Islet of Langerhans (tissue), 1 donor: ENCODE measurements at regions not wholly inside any gene's neighbourhood (a gene's known extent, or its start where the extent isn't known, plus 50 kb on each side); places are given as distances from the start of the nearest gene placed in this dataset.

Experiments used
- FAIRE-seq: peaks from one replicate; lab custom pipeline; 2011; peaks lifted over from hg19 to GRCh38; lab: Jason Lieb, UNC

- FAIRE-seq, result no peak
Observed at GRCh38 chr4:181909368-181909767, 333.8 kb upstream of the TENM3 start.

GRCh38 chr4:181911420-181911819 is 331.8 kb upstream of the TENM3 start:
- no peak for FAIRE-seq

- no peak for FAIRE-seq
Observed at GRCh38 chr4:181933471-181933870, 309.7 kb upstream of the TENM3 start.

- no peak for FAIRE-seq
Observed at GRCh38 chr4:181938631-181939030, 304.6 kb upstream of the TENM3 start.

GRCh38 chr4:181939199-181939945 is 303.8 kb upstream of the TENM3 start:
- FAIRE-seq, result no peak

- no peak for FAIRE-seq
Observed at GRCh38 chr4:181944527-181944926, 298.7 kb upstream of the TENM3 start.

GRCh38 chr4:181946902-181947301 is 296.3 kb upstream of the TENM3 start:
- FAIRE-seq, result no peak

GRCh38 chr4:181948839-181949382 is 294.3 kb upstream of the TENM3 start:
- no peak for FAIRE-seq

- no peak for FAIRE-seq
Observed at GRCh38 chr4:181949704-181950312, 293.4 kb upstream of the TENM3 start.

- no peak for FAIRE-seq
Observed at GRCh38 chr4:181950372-181951127, 292.7 kb upstream of the TENM3 start.

- no peak for FAIRE-seq
Observed at GRCh38 chr4:181951265-181951664, 291.9 kb upstream of the TENM3 start.

GRCh38 chr4:181952478-181952877 is 290.7 kb upstream of the TENM3 start:
- FAIRE-seq, result no peak

GRCh38 chr4:181956512-181956911 is 286.7 kb upstream of the TENM3 start:
- FAIRE-seq, result no peak

- FAIRE-seq, result no peak
Observed at GRCh38 chr4:181957088-181957487, 286.1 kb upstream of the TENM3 start.

GRCh38 chr4:181958446-181958845 is 284.8 kb upstream of the TENM3 start:
- FAIRE-seq, result no peak

GRCh38 chr4:181959121-181959520 is 284.1 kb upstream of the TENM3 start:
- no peak for FAIRE-seq

GRCh38 chr4:181960384-181960783 is 282.8 kb upstream of the TENM3 start:
- FAIRE-seq, result no peak

- FAIRE-seq, result no peak
Observed at GRCh38 chr4:181962321-181962720, 280.9 kb upstream of the TENM3 start.

GRCh38 chr4:181964731-181965130 is 278.5 kb upstream of the TENM3 start:
- no peak for FAIRE-seq

- FAIRE-seq, result no peak
Observed at GRCh38 chr4:181966104-181966551, 277.1 kb upstream of the TENM3 start.

GRCh38 chr4:181967401-181967800 is 275.8 kb upstream of the TENM3 start:
- no peak for FAIRE-seq

- no peak for FAIRE-seq
Observed at GRCh38 chr4:181968371-181968770, 274.8 kb upstream of the TENM3 start.

- no peak for FAIRE-seq
Observed at GRCh38 chr4:181969151-181969550, 274.1 kb upstream of the TENM3 start.
